RWPE2 (cell line): ENCODE measurements at regions not wholly inside any gene's neighbourhood (a gene's known extent, or its start where the extent isn't known, plus 50 kb on each side); places are given as distances from the start of the nearest gene placed in this dataset.
A peak's percentile ranks its signal among the peaks of the same experiment; 100 is the strongest.

ENCODE experiments used
- ATAC-seq: fragments of 200-7000 bp; cut with Tn5 transposase; 3 replicates; pipeline ENCODE4 v1.9.1; 2021; ENCODE audit warnings: low read depth
- DNase-seq: peaks from one replicate; pipeline ENCODE4 v3.0.0-alpha.2; 2020; ENCODE audit warnings: low spot score
- H3K27ac ChIP-seq: fragments of 450-650 bp; 2 replicates; pipeline ENCODE4 v1.5.1; 2017; ENCODE audit warnings: mild to moderate bottlenecking; ENCODE audit not compliant: poor library complexity, severe bottlenecking
- H3K27me3 ChIP-seq: fragments of 250-450 bp; sonication (Bioruptor Pico); 2 replicates; pipeline ENCODE4 v1.5.1; 2021; ENCODE audit warnings: mild to moderate bottlenecking, moderate library complexity; ENCODE audit not compliant: insufficient read depth, poor library complexity, severe bottlenecking
- H3K36me3 ChIP-seq: fragments of 250-450 bp; sonication (Bioruptor Pico); 2 replicates; pipeline ENCODE4 v1.5.1; 2020; ENCODE audit warnings: low read depth, mild to moderate bottlenecking, moderate library complexity
- H3K4me1 ChIP-seq: fragments of 250-450 bp; sonication (Bioruptor Pico); 2 replicates; pipeline ENCODE4 v1.5.1; 2021; ENCODE audit warnings: mild to moderate bottlenecking, moderate library complexity; ENCODE audit not compliant: insufficient read depth, poor library complexity, severe bottlenecking
- H3K4me3 ChIP-seq: fragments of 250-450 bp; sonication (Bioruptor Pico); 2 replicates; pipeline ENCODE4 v1.5.1; 2021; ENCODE audit warnings: mild to moderate bottlenecking, moderate library complexity; ENCODE audit not compliant: severe bottlenecking
- H3K9me3 ChIP-seq: fragments of 250-450 bp; sonication (Bioruptor Pico); 2 replicates; pipeline ENCODE4 v1.5.1; 2021; ENCODE audit warnings: mild to moderate bottlenecking, moderate library complexity; ENCODE audit not compliant: severe bottlenecking
- TF ChIP-seq, protein P1 (sequence below): fragments of 450-650 bp; IDR thresholded peaks from one replicate; pipeline ENCODE4 v1.5.1; 2017; ENCODE audit warnings: mild to moderate bottlenecking, moderate library complexity; ENCODE audit not compliant: poor library complexity, severe bottlenecking

DNA sequence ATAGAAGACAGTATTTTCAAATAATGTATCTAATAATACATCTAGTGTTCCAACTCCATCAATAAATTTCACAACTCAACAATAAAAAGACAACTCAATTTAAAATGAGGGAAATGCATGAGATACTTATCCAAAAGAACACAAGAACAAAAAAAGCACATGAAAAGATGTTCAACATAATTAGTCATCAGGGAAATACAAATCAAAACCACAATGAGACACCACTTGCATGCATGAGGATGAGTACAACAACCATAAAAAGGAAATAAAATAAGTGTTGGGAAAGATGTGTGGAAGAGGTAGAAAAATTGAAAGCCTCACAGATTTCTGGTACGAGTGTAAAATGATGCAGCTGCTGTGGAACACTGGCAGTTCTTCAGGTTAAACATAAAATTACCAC, 111.6 kb upstream of the PTPRZ1 start:
- Histone ChIP-seq H3K27ac (no peak overlapping the region), H3K4me1 (peaks cover 7% of the 10 kb centered on the region), H3K9me3 (no peaks in the 10 kb centered on the region), H3K27me3 (no peaks in the 10 kb centered on the region), H3K4me3 (no peak overlapping the region), H3K36me3 (no peaks in the 10 kb centered on the region)
- DNase-seq = no peak
- ATAC-seq = peak; percentile 62; the same call in 2 of the 3 replicates
- TF ChIP-seq, protein P1, sequence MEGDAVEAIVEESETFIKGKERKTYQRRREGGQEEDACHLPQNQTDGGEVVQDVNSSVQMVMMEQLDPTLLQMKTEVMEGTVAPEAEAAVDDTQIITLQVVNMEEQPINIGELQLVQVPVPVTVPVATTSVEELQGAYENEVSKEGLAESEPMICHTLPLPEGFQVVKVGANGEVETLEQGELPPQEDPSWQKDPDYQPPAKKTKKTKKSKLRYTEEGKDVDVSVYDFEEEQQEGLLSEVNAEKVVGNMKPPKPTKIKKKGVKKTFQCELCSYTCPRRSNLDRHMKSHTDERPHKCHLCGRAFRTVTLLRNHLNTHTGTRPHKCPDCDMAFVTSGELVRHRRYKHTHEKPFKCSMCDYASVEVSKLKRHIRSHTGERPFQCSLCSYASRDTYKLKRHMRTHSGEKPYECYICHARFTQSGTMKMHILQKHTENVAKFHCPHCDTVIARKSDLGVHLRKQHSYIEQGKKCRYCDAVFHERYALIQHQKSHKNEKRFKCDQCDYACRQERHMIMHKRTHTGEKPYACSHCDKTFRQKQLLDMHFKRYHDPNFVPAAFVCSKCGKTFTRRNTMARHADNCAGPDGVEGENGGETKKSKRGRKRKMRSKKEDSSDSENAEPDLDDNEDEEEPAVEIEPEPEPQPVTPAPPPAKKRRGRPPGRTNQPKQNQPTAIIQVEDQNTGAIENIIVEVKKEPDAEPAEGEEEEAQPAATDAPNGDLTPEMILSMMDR = no peak

DNA sequence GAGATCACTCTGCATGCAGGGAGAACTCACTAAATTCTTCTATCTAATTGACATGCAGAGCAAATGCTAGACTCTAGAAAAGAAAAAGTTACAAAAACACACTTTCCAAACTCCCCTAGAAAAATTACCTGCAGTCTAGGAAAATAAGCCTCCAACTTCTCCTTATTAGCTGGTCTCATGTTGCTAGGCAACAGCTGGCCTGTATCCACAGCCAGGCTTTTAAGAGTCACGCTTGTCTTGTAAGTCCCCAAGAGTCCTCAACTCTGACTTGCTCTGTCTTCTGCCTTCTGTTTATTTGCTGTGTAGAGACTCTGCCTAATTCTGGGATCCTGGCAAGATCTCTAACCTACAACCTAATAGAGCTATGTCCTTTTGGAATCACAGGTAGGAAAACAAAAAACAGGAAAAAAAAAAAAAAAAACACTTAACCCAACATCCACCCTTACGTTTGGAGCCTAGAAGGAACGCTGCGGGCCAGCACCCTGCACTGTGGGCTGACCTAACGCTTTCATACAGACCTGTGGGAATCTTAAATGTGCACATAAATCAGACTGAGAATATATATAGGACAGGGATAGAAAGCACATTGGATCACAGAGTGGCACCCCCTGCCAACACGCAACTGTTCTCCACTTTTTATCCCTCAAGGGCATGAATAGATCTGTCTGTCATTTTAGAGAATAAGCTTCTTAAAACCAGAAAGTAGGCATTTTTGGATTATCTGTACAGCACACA, 117.0 kb upstream of the PTPRZ1 start:
- Histone ChIP-seq H3K27ac (no peak overlapping the region), H3K36me3 (no peaks in the 10 kb centered on the region), H3K9me3 (no peaks in the 10 kb centered on the region), H3K27me3 (no peaks in the 10 kb centered on the region), H3K4me3 (no peak overlapping the region), H3K4me1 (peaks cover under 1% of the 10 kb centered on the region)
- ATAC-seq (no peak), DNase-seq (no peak)
- TF ChIP-seq, protein P1 = no peak

DNA sequence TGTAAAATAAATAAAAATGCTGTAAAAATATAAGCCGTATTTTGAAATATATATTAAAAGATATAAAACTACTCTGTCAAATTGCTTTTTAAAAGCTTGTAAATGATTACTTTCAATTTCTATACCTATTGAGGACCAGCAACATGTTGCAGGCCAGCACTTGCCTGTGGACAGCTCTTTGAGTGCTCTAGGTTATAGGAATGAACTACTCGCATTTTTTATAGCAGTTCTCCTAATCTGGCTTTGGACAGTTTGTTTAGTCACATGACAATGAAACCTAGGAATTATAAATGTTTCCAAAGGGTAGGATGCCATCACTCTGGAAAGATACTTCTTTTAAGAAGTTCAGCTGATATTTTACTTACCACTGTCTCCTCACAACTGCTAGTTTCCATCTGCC, 117.7 kb upstream of the PTPRZ1 start:
- Histone ChIP-seq H3K27ac (no peak overlapping the region), H3K4me3 (no peak overlapping the region), H3K4me1 (no peaks in the 10 kb centered on the region), H3K9me3 (no peaks in the 10 kb centered on the region), H3K36me3 (no peaks in the 10 kb centered on the region), H3K27me3 (no peaks in the 10 kb centered on the region)
- TF ChIP-seq, protein P1 = no peak
- DNase-seq (no peak), ATAC-seq (no peak)

DNA sequence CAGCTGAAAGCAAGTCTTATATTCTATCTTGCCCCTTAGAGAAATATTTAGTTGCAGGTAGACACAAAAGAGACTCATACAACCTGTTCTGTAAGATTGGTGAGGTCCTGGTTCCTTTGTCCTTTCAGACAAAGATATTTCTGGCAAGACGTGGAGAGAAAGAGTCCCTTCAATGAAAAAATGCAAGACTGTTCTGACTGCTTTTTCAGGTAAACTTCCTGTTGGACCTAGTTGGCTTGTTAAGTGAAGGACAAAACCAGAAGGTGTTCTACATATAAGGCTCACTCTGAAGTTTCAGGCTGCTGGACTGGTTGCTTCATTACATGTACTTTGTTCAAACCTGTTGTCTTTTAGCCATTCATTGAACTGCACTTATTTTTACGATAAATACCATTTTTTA, 119.0 kb upstream of the PTPRZ1 start:
- no peak overlapping the region for H3K27ac ChIP-seq
- H3K4me1 ChIP-seq = no peaks in the 10 kb centered on the region
- no peak overlapping the region for H3K4me3 ChIP-seq
- DNase-seq (no peak), ATAC-seq (no peak)
- no peaks in the 10 kb centered on the region for H3K27me3 ChIP-seq
- H3K9me3 ChIP-seq = peaks cover 2% of the 10 kb centered on the region
- TF ChIP-seq, protein P1 = no peak
- no peaks in the 10 kb centered on the region for H3K36me3 ChIP-seq

DNA sequence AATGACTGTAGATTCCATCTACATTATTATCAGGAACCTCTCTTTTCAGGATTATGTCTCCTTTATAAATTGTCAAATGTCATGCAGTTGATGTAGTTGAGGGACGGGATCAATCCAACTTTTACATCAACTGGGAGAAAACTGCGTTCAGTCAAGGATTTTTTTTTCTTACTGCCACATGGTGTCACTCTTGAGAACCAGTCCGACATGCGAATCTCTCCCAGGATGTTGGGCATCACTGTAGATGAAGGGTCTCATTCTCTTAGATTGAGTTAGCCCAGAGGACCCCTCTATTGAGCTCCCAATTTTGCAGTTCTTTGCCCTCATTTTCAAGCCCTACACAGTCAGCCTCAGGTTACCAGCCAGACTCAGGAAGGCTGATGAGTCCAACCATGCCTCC, 120.3 kb upstream of the PTPRZ1 start:
- ATAC-seq (no peak), DNase-seq (no peak)
- Histone ChIP-seq H3K27me3 (no peaks in the 10 kb centered on the region), H3K4me3 (no peak overlapping the region), H3K27ac (no peak overlapping the region), H3K36me3 (no peaks in the 10 kb centered on the region), H3K9me3 (peaks cover 2% of the 10 kb centered on the region), H3K4me1 (no peaks in the 10 kb centered on the region)
- TF ChIP-seq, protein P1 = peak; percentile 46
